Mesothelial cell of epicardium (in vitro differentiated cells): ENCODE measurements at regions not wholly inside any gene's neighbourhood (a gene's known extent, or its start where the extent isn't known, plus 50 kb on each side); places are given as distances from the start of the nearest gene placed in this dataset.

Experiments used
- DNase-seq, 2 experiments: peaks; one replicate each; pipeline ENCODE4 v3.0.0; 2021; ENCODE audit warnings: low spot score in 2 of 2; ENCODE audit not compliant: unreplicated experiment in 2 of 2
- H3K27ac Mint-ChIP-seq: 2 replicates; pipeline ENCODE4 v1.8.0; 2021; ENCODE audit warnings: mixed read lengths
- H3K27me3 Mint-ChIP-seq: 2 replicates; pipeline ENCODE4 v1.8.0; 2021; ENCODE audit warnings: low read depth, mixed read lengths
- H3K36me3 Mint-ChIP-seq: 2 replicates; pipeline ENCODE4 v1.8.0; 2021; ENCODE audit warnings: mixed read lengths
- H3K4me1 Mint-ChIP-seq: 2 replicates; pipeline ENCODE4 v1.8.0; 2021; ENCODE audit warnings: mixed read lengths
- H3K4me3 Mint-ChIP-seq: 2 replicates; pipeline ENCODE4 v1.8.0; 2021; ENCODE audit warnings: mild to moderate bottlenecking, moderate library complexity, mixed read lengths
- H3K9me3 Mint-ChIP-seq: 2 replicates; pipeline ENCODE4 v1.8.0; 2021; ENCODE audit warnings: mixed read lengths
- CTCF ChIP-seq: fragments of 200-600 bp; sonication (generic); IDR thresholded peaks from one replicate; pipeline ENCODE4 v1.5.0; 2021; ENCODE audit warnings: antibody characterized with exemption; ENCODE audit not compliant: unreplicated experiment

GRCh38 chr11:106288822-106289387 is 211.4 kb downstream of the AASDHPPT start:
- Mint-ChIP-seq H3K27me3 (no peaks in the 10 kb centered on the region), H3K9me3 (no peaks in the 10 kb centered on the region), H3K27ac (no peak overlapping the region), H3K4me3 (no peak overlapping the region), H3K36me3 (no peaks in the 10 kb centered on the region), H3K4me1 (peaks cover 2% of the 10 kb centered on the region)
- no peak for TF ChIP-seq CTCF
- no peak for DNase-seq

- no peaks in the 10 kb centered on the region for H3K27me3 Mint-ChIP-seq
- no peak overlapping the region for H3K4me3 Mint-ChIP-seq
- DNase-seq, result no peak
- no peak overlapping the region for H3K27ac Mint-ChIP-seq
- peaks cover 2% of the 10 kb centered on the region for H3K9me3 Mint-ChIP-seq
- peaks cover 2% of the 10 kb centered on the region for H3K4me1 Mint-ChIP-seq
- H3K36me3 Mint-ChIP-seq, result no peaks in the 10 kb centered on the region
- no peak for TF ChIP-seq CTCF
Observed at GRCh38 chr11:106292526-106292925, 215.1 kb downstream of the AASDHPPT start.

GRCh38 chr11:106295974-106296373 is 218.5 kb downstream of the AASDHPPT start:
- no peaks in the 10 kb centered on the region for H3K27me3 Mint-ChIP-seq
- H3K36me3 Mint-ChIP-seq, result no peaks in the 10 kb centered on the region
- no peak for TF ChIP-seq CTCF
- peaks cover 13% of the 10 kb centered on the region for H3K9me3 Mint-ChIP-seq
- no peak overlapping the region for H3K4me3 Mint-ChIP-seq
- no peak for DNase-seq
- H3K4me1 Mint-ChIP-seq, result no peaks in the 10 kb centered on the region
- H3K27ac Mint-ChIP-seq, result no peak overlapping the region

GRCh38 chr11:106302416-106302815 is 225.0 kb downstream of the AASDHPPT start:
- no peaks in the 10 kb centered on the region for H3K36me3 Mint-ChIP-seq
- no peak for TF ChIP-seq CTCF
- no peaks in the 10 kb centered on the region for H3K4me1 Mint-ChIP-seq
- H3K4me3 Mint-ChIP-seq, result no peak overlapping the region
- no peak overlapping the region for H3K27ac Mint-ChIP-seq
- H3K9me3 Mint-ChIP-seq, result peaks cover 36% of the 10 kb centered on the region
- DNase-seq, result no peak
- no peaks in the 10 kb centered on the region for H3K27me3 Mint-ChIP-seq

GRCh38 chr11:106304274-106304673 is 226.8 kb downstream of the AASDHPPT start:
- H3K4me1 Mint-ChIP-seq, result peaks cover 2% of the 10 kb centered on the region
- H3K9me3 Mint-ChIP-seq, result peaks cover 26% of the 10 kb centered on the region
- no peak overlapping the region for H3K27ac Mint-ChIP-seq
- no peak overlapping the region for H3K4me3 Mint-ChIP-seq
- H3K27me3 Mint-ChIP-seq, result no peaks in the 10 kb centered on the region
- no peak for TF ChIP-seq CTCF
- no peak for DNase-seq
- H3K36me3 Mint-ChIP-seq, result no peaks in the 10 kb centered on the region

- H3K9me3 Mint-ChIP-seq, result peaks cover 26% of the 10 kb centered on the region
- no peak overlapping the region for H3K4me3 Mint-ChIP-seq
- no peaks in the 10 kb centered on the region for H3K36me3 Mint-ChIP-seq
- H3K27ac Mint-ChIP-seq, result no peak overlapping the region
- DNase-seq, result no peak
- H3K27me3 Mint-ChIP-seq, result no peaks in the 10 kb centered on the region
- H3K4me1 Mint-ChIP-seq, result peaks cover 2% of the 10 kb centered on the region
- TF ChIP-seq CTCF, result no peak
Observed at GRCh38 chr11:106305458-106305857, 228.0 kb downstream of the AASDHPPT start.
